Cerebellar cortex (tissue), 1 donor: ENCODE measurements at regions not wholly inside any gene's neighbourhood (a gene's known extent, or its start where the extent isn't known, plus 50 kb on each side); places are given as distances from the start of the nearest gene placed in this dataset.

Experiments
- DNase-seq: peaks from one replicate; pipeline ENCODE4 v3.0.0-alpha.2; 2015; ENCODE audit warnings: low spot score

- DNase-seq, result no peak
Measured at GRCh38 chr12:77406219-77406905, 341.0 kb upstream of the E2F7 start.

- DNase-seq, result peak; percentile 17
Measured at GRCh38 chr12:77402716-77403115, 337.3 kb upstream of the E2F7 start.

DNA sequence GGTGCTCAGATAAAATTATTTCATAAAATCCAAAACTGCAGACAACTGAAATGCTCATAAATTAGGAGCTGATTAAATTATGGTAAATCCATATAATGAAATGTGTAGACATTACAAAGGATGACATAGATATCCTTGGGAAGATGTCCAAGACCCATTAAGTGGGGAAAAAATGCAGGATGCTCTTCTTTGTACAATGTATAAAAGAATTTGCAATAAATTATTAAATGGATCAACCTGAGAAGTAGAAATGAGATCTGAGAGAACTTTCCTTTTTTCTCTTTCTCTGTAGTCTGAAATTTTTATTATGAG lies 336.4 kb upstream of the E2F7 start:
- DNase-seq, result no peak

GRCh38 chr12:77401064-77401769 lies 335.8 kb upstream of the E2F7 start:
- DNase-seq, result no peak

- no peak for DNase-seq
Measured at GRCh38 chr12:77392467-77393088, 327.2 kb upstream of the E2F7 start.

GRCh38 chr12:77388445-77389265 lies 323.3 kb upstream of the E2F7 start:
- no peak for DNase-seq

DNA sequence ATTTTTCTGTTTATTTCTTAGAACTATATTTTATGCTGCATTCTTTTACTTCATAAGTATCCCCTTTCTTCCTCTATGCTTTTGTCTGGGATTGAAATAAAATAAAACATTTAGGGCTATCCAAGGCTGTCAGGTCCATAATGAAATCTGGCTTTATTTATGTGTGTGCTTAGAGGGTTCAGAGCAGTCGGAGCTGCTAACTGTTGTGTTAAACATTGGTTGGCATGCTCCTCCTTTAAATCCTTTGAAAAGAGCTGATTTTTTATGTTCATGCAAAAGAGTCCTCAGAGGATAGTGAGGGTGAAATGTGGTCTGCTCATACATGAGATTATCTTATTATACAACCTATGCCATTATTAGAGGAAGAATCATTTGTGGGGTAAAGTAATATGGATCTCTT lies 322.3 kb upstream of the E2F7 start:
- DNase-seq, result no peak

- DNase-seq, result no peak
Measured at GRCh38 chr12:77387214-77387613, 321.8 kb upstream of the E2F7 start.

- DNase-seq, result no peak
Measured at GRCh38 chr12:77384941-77385340, 319.6 kb upstream of the E2F7 start.

DNA sequence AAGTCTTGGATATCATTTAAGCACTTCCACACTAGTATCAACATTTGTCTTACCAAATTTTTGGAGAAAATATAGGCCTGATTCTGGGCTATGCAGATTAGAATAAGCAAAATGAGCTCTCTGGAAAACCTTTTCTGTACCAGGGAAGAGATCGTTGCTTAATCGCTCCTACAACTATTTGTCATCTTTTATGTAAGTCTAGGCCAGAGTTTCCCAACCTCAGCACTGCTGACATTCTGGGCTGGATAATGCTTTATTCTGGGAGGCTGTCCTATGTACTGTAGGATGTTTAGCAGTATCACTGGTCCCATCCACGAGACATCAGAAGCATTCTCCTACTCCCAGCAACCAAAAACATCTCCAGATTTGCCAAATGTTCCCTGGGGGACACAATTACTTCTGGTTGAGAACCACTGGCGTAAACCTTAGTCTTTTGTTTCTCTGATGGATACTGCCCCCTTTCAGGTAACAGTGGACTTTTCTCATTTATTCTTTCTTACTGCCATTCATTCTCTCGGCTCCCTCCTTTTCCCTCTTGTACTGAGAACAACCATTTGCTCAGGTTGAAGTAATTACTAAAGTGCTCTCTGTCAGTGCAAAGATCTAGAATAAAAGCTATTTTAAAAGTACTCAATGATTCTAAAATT lies 316.9 kb upstream of the E2F7 start:
- DNase-seq, result no peak

- no peak for DNase-seq
Measured at GRCh38 chr12:77377622-77378021, 312.3 kb upstream of the E2F7 start.

DNA sequence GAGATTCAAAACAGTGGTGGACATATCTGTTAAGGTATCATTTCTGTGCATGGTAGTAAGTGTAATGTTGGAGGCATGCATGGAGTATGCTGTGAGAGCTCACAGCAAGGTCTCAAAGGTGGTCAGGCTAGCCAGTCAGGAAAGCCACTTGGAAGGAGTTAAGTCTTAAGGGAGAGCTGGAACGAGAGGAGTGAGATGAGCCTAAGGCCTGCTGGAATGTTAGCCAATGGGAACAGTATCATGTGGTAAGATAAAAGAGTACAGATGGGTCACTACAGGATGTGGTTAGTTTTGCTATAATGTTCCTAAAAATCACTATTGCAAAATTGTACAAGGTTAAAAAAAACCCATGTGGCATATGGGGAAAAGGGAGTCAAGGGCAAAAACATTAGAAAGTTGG lies 311.7 kb upstream of the E2F7 start:
- no peak for DNase-seq

DNA sequence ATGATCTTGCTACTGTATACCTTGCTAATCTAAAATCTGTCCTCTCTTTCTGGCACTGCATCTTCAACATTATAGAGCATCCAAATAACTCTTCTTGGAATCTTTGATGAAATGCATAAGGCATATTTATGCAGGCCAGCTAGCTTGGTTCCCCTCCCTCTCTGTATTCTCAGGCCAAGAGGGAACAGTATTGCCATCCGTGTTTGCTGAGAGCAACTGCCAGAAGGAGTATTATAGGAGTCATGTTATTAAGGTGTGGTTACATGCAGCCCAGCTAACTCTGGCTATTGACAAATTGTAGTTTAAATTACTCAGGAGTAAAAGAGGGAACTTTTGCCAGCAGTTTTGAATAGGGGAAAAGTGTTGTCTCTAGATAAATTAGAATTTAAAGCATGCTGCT lies 309.3 kb upstream of the E2F7 start:
- no peak for DNase-seq

DNA sequence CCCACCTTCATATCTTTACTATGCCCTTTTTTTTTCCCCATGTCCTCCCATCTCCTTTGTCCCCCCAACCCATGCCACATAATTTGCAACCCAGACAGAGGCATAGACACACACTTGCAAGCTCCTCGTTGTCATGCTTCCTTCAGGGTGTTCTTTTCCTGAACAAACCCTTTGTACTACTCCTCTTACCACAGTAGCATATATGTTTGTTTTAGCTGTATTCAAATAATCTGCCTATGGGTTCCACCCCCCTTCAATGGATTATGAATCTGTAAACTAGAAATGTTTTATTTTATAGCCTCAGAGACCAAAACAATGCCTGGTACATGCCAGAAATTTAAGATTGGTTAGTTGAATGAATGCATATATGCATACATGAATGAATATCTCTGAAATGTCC lies 307.1 kb upstream of the E2F7 start:
- no peak for DNase-seq

- DNase-seq, result no peak
Measured at GRCh38 chr12:77372026-77372425, 306.7 kb upstream of the E2F7 start.

GRCh38 chr12:77368379-77368778 lies 303.0 kb upstream of the E2F7 start:
- no peak for DNase-seq

- no peak for DNase-seq
Measured at GRCh38 chr12:77366616-77367015, 301.2 kb upstream of the E2F7 start.

- DNase-seq, result no peak
Measured at GRCh38 chr12:77364400-77364799, 299.0 kb upstream of the E2F7 start.

GRCh38 chr12:77362509-77363210 lies 297.3 kb upstream of the E2F7 start:
- no peak for DNase-seq

GRCh38 chr12:77357655-77358054 lies 292.3 kb upstream of the E2F7 start:
- DNase-seq, result no peak

DNA sequence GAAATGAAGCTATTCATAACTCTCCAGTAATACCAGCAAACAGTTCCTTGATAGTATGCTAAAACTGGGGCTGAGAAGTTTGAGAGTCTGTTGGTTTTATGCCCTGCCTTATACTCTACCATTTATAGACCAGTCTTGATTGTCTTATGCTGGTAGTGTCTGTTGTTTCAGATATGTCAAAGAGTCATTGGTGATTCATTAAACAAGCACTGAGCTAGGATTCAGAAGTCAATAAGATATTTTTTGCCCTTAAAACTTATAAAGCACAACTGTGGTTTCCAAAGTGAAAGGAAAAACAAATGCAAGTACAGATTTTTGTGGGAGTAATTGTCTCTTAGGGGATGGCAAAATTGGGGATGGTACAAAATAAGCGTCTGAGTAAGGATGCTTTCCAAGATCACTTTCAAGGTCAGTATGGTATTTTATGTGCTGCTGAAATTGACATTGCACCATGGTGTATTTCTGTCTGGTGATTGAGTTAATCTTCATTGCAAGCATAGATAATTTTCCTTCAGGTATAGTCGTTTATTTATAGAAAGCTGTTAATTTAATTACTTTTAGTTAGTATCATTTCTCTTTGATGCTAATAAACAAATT lies 289.5 kb upstream of the E2F7 start:
- DNase-seq, result no peak
